HEK293T (cell line): ENCODE measurements at regions not wholly inside any gene's neighbourhood (a gene's known extent, or its start where the extent isn't known, plus 50 kb on each side); places are given as distances from the start of the nearest gene placed in this dataset.

Experiments used
- CTCF ChIA-PET: fragments of 350-600 bp; formaldehyde crosslinking; extraction: SDS; loops from one replicate; lab custom pipeline; 2021; ENCODE audit warnings: antibody characterized with exemption, inconsistent platforms; lab: Yijun Ruan, JAX
- POLR2A ChIA-PET: fragments of 350-600 bp; formaldehyde crosslinking; extraction: SDS; loops from one replicate; lab custom pipeline; 2020; ENCODE audit warnings: antibody characterized with exemption, inconsistent platforms; lab: Yijun Ruan, JAX
- DNase-seq: peaks from one replicate; pipeline ENCODE4 v3.0.0; 2012; ENCODE audit warnings: mixed read lengths; ENCODE audit errors: extremely low spot score
- ARNT ChIP-seq: fragments of 450-650 bp; IDR thresholded peaks from 2 replicates; pipeline ENCODE4 v1.6.1; 2017; ENCODE audit warnings: mild to moderate bottlenecking
- BHLHE40 ChIP-seq: fragments of 450-650 bp; IDR thresholded peaks from 2 replicates; pipeline ENCODE4 v1.6.1; 2016; ENCODE audit warnings: mild to moderate bottlenecking, moderate library complexity, borderline replicate concordance
- CTBP1 ChIP-seq: fragments of 450-650 bp; IDR thresholded peaks from 2 replicates; pipeline ENCODE4 v1.6.1; 2016; ENCODE audit warnings: borderline replicate concordance
- ELF4 ChIP-seq: fragments of 450-650 bp; IDR thresholded peaks from 2 replicates; pipeline ENCODE4 v1.6.1; 2017; ENCODE audit warnings: antibody characterized with exemption
- FOXA1 ChIP-seq: fragments of 450-650 bp; IDR thresholded peaks from 2 replicates; pipeline ENCODE4 v1.6.1; 2016; ENCODE audit warnings: mild to moderate bottlenecking
- FOXK2 ChIP-seq: fragments of 450-650 bp; IDR thresholded peaks from 2 replicates; pipeline ENCODE4 v1.6.1; 2016; ENCODE audit warnings: mild to moderate bottlenecking
- FOXM1 ChIP-seq: fragments of 450-650 bp; IDR thresholded peaks from 2 replicates; pipeline ENCODE4 v1.6.1; 2017; ENCODE audit warnings: mild to moderate bottlenecking, borderline replicate concordance
- HDGF ChIP-seq: fragments of 450-650 bp; IDR thresholded peaks from 2 replicates; pipeline ENCODE4 v1.6.1; 2017; ENCODE audit warnings: antibody characterized with exemption, borderline replicate concordance
- L3MBTL2 ChIP-seq: fragments of 450-650 bp; conservative IDR thresholded peaks from 2 replicates; pipeline ENCODE4 v1.6.1; 2016; ENCODE audit warnings: mild to moderate bottlenecking
- LEF1 ChIP-seq: fragments of 450-650 bp; IDR thresholded peaks from 2 replicates; pipeline ENCODE4 v1.6.1; 2017; ENCODE audit warnings: mild to moderate bottlenecking, borderline replicate concordance
- NFRKB ChIP-seq: fragments of 450-650 bp; IDR thresholded peaks from 2 replicates; pipeline ENCODE4 v1.6.1; 2016; ENCODE audit warnings: mild to moderate bottlenecking, moderate library complexity
- PKNOX1 ChIP-seq: fragments of 450-650 bp; IDR thresholded peaks from 2 replicates; pipeline ENCODE4 v1.6.1; 2016
- SP1 ChIP-seq: fragments of 450-650 bp; IDR thresholded peaks from 2 replicates; pipeline ENCODE4 v1.6.1; 2017
- SUZ12 ChIP-seq: fragments of 450-650 bp; IDR thresholded peaks from 2 replicates; pipeline ENCODE4 v1.6.1; 2016; ENCODE audit warnings: mild to moderate bottlenecking
- TARDBP ChIP-seq: fragments of 450-650 bp; IDR thresholded peaks from 2 replicates; pipeline ENCODE4 v1.6.1; 2016
- ZNF384 ChIP-seq: fragments of 450-650 bp; IDR thresholded peaks from 2 replicates; pipeline ENCODE4 v1.6.1; 2016

- DNase-seq: no peak
- CTCF ChIA-PET: no interaction called here
- POLR2A ChIA-PET: no interaction called here
- TF ChIP-seq FOXK2 (no peak), FOXM1 (no peak), BHLHE40 (no peak), PKNOX1 (no peak), SUZ12 (no peak)
Observed at GRCh38 chr6:105646391-105646867, 243.5 kb upstream of the PREP start.

GRCh38 chr6:105645958-105646357, 243.1 kb upstream of the PREP start:
- ChIA-PET POLR2A (no interaction called here), CTCF (no interaction called here)
- TF ChIP-seq BHLHE40 (no peak), L3MBTL2 (no peak), PKNOX1 (no peak), CTBP1 (no peak), LEF1 (no peak), NFRKB (no peak), HDGF (no peak), FOXM1 (no peak), ELF4 (no peak), SP1 (no peak), ZNF384 (no peak), FOXA1 (no peak), SUZ12 (no peak)
- DNase-seq: no peak

- ChIA-PET CTCF (no interaction called here), POLR2A (no interaction called here)
- TF ChIP-seq NFRKB (no peak), FOXM1 (no peak), FOXK2 (no peak), L3MBTL2 (no peak), SP1 (no peak), PKNOX1 (no peak), SUZ12 (no peak), BHLHE40 (no peak), LEF1 (no peak), ARNT (no peak), FOXA1 (no peak), ELF4 (no peak), HDGF (no peak), ZNF384 (no peak), CTBP1 (no peak), TARDBP (no peak)
- no peak for DNase-seq
Observed at GRCh38 chr6:105645156-105645555, 242.3 kb upstream of the PREP start.

GRCh38 chr6:105644691-105645090, 241.8 kb upstream of the PREP start:
- POLR2A ChIA-PET: no interaction called here
- DNase-seq: no peak
- TF ChIP-seq FOXK2 (no peak), TARDBP (no peak), PKNOX1 (no peak), NFRKB (no peak), SP1 (no peak), FOXM1 (no peak), BHLHE40 (no peak), L3MBTL2 (no peak), ELF4 (no peak)
- CTCF ChIA-PET: no interaction called here

- TF ChIP-seq CTBP1: no peak
- TF ChIP-seq TARDBP: no peak
- no peak for TF ChIP-seq BHLHE40
- TF ChIP-seq PKNOX1: no peak
- no peak for TF ChIP-seq ZNF384
- TF ChIP-seq NFRKB: no peak
- no peak for TF ChIP-seq ARNT
- no peak for TF ChIP-seq FOXM1
- no peak for TF ChIP-seq L3MBTL2
- TF ChIP-seq LEF1: no peak
- ChIA-PET CTCF (no interaction called here), POLR2A (no interaction called here)
- DNase-seq: no peak
Observed at GRCh38 chr6:105644073-105644489, 241.2 kb upstream of the PREP start.
